ENCODE measurements at regions not wholly inside any gene's neighbourhood (a gene's known extent, or its start where the extent isn't known, plus 50 kb on each side); places are given as distances from the start of the nearest gene placed in this dataset.

- no peak for ATAC-seq
- TF ChIP-seq ZFP3 (CRISPR knock-in tag; IDR thresholded peaks at IDR 0.05): no peak
Measured at GRCh38 chr5:77904362-77904761, 128.2 kb upstream of the TBCA start.

DNA sequence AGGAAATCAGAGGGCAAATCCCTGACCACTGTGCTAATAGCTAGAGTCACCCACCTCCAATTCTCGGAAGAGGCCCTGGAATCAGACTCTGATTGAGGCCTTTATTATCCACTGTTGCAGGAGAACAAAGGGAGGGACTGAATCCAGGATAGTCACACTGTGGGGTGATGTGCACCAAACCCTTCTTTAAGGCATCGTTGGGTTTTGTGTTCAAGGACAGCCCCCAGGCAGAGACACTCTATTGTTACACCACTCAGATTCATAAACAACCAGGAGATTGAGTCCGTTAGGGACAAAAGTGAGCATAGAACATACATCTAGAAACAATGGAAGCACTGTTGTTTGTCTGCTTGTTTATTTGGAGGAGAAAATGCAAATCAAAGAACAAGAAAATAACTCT lies 124.6 kb upstream of the TBCA start:
- ATAC-seq: no peak
- TF ChIP-seq, protein P1, sequence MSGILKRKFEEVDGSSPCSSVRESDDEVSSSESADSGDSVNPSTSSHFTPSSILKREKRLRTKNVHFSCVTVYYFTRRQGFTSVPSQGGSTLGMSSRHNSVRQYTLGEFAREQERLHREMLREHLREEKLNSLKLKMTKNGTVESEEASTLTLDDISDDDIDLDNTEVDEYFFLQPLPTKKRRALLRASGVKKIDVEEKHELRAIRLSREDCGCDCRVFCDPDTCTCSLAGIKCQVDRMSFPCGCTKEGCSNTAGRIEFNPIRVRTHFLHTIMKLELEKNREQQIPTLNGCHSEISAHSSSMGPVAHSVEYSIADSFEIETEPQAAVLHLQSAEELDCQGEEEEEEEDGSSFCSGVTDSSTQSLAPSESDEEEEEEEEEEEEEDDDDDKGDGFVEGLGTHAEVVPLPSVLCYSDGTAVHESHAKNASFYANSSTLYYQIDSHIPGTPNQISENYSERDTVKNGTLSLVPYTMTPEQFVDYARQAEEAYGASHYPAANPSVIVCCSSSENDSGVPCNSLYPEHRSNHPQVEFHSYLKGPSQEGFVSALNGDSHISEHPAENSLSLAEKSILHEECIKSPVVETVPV (CRISPR knock-in tag; IDR thresholded peaks at IDR 0.05): no peak
- TF ChIP-seq ESRRG (CRISPR knock-in tag; IDR thresholded peaks at IDR 0.05) (no peak), ZNF8 (CRISPR knock-in tag; IDR thresholded peaks at IDR 0.05) (no peak), CSDC2 (CRISPR knock-in tag; IDR thresholded peaks at IDR 0.05) (no peak), ZNF70 (CRISPR knock-in tag; IDR thresholded peaks at IDR 0.05) (no peak), GLIS3 (CRISPR knock-in tag; IDR thresholded peaks at IDR 0.05) (no peak), ZC3H10 (CRISPR knock-in tag; IDR thresholded peaks at IDR 0.05) (no peak), TCF4 (CRISPR knock-in tag; IDR thresholded peaks at IDR 0.05; ENCODE audit: borderline replicate concordance) (no peak), OSR1 (CRISPR knock-in tag; IDR thresholded peaks at IDR 0.05) (no peak), ARNTL (CRISPR knock-in tag; IDR thresholded peaks at IDR 0.05; ENCODE audit: borderline replicate concordance, low read depth) (no peak), ZNF565 (CRISPR knock-in tag; conservative IDR thresholded peaks at IDR 0.05; ENCODE audit: low read depth) (no peak), ZFP3 (CRISPR knock-in tag; IDR thresholded peaks at IDR 0.05) (no peak), RARB (CRISPR knock-in tag; IDR thresholded peaks at IDR 0.05) (no peak), PPARA (CRISPR knock-in tag; IDR thresholded peaks at IDR 0.05; ENCODE audit: borderline replicate concordance) (no peak), ISL1 (CRISPR knock-in tag; IDR thresholded peaks at IDR 0.05) (no peak), SNAI2 (CRISPR knock-in tag; IDR thresholded peaks at IDR 0.05) (no peak), PATZ1 (CRISPR knock-in tag; IDR thresholded peaks at IDR 0.05; ENCODE audit: borderline replicate concordance) (no peak), BACH2 (CRISPR knock-in tag; IDR thresholded peaks at IDR 0.05; ENCODE audit: borderline replicate concordance) (no peak), ZFP30 (CRISPR knock-in tag; IDR thresholded peaks at IDR 0.05) (no peak)
- TF ChIP-seq, protein P2, sequence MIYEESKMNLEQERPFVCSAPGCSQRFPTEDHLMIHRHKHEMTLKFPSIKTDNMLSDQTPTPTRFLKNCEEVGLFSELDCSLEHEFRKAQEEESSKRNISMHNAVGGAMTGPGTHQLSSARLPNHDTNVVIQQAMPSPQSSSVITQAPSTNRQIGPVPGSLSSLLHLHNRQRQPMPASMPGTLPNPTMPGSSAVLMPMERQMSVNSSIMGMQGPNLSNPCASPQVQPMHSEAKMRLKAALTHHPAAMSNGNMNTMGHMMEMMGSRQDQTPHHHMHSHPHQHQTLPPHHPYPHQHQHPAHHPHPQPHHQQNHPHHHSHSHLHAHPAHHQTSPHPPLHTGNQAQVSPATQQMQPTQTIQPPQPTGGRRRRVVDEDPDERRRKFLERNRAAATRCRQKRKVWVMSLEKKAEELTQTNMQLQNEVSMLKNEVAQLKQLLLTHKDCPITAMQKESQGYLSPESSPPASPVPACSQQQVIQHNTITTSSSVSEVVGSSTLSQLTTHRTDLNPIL (CRISPR knock-in tag; IDR thresholded peaks at IDR 0.05; ENCODE audit: low read depth): no peak

DNA sequence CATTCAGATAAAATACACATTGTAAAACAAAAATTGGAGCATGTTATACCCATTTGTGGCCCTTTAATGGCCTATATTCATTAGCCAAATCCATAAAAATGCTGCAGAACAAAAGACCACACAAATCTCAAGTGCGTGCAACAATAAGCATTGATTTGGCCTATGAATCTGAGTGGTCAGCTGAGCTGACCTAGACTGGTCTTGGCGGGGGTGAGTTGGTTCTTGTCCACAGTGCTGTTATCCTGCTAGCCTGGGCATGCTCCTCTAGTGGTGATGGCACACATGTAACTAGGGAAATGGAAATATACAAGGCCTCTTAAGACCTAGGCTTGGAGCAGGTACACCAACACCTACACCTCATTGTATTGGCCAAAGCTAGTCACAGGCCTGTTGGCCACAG lies 122.2 kb upstream of the TBCA start:
- ATAC-seq: no peak
- TF ChIP-seq, protein P2 (CRISPR knock-in tag; IDR thresholded peaks at IDR 0.05; ENCODE audit: low read depth): no peak
- TF ChIP-seq OSR1 (CRISPR knock-in tag; IDR thresholded peaks at IDR 0.05): no peak

DNA sequence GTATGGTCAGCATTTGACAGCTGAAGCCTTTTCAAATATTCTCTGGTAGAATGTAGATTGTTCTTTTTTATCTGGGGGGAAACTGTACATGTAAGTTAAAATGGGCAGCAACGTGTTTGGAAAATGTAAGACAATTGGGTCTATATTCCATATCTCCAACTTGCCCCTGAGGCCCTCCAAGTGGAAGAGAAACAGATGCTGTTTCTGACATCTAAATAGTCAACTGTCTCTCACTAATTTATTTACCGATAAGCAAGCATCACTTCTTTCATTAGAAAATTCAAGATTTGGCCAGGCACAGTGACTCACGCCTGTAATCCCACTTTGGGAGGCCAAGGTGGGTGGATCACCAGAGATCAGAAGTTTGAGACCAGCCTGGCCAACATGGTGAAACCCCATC lies 120.2 kb upstream of the TBCA start:
- ATAC-seq: no peak

More for the DNA sequence above, 120.2 kb upstream of the TBCA start:
- TF ChIP-seq ZNF70 (CRISPR knock-in tag; IDR thresholded peaks at IDR 0.05) (no peak), TCF4 (CRISPR knock-in tag; IDR thresholded peaks at IDR 0.05; ENCODE audit: borderline replicate concordance) (no peak), OSR1 (CRISPR knock-in tag; IDR thresholded peaks at IDR 0.05) (no peak), GLIS3 (CRISPR knock-in tag; IDR thresholded peaks at IDR 0.05) (no peak), SNAI2 (CRISPR knock-in tag; IDR thresholded peaks at IDR 0.05) (no peak), BACH2 (CRISPR knock-in tag; IDR thresholded peaks at IDR 0.05; ENCODE audit: borderline replicate concordance) (no peak), ZFP30 (CRISPR knock-in tag; IDR thresholded peaks at IDR 0.05) (no peak), ISL1 (CRISPR knock-in tag; IDR thresholded peaks at IDR 0.05) (no peak), CSDC2 (CRISPR knock-in tag; IDR thresholded peaks at IDR 0.05) (no peak), POU6F1 (CRISPR knock-in tag; IDR thresholded peaks at IDR 0.05; ENCODE audit: borderline replicate concordance, low read depth) (no peak)
- TF ChIP-seq, protein P3, sequence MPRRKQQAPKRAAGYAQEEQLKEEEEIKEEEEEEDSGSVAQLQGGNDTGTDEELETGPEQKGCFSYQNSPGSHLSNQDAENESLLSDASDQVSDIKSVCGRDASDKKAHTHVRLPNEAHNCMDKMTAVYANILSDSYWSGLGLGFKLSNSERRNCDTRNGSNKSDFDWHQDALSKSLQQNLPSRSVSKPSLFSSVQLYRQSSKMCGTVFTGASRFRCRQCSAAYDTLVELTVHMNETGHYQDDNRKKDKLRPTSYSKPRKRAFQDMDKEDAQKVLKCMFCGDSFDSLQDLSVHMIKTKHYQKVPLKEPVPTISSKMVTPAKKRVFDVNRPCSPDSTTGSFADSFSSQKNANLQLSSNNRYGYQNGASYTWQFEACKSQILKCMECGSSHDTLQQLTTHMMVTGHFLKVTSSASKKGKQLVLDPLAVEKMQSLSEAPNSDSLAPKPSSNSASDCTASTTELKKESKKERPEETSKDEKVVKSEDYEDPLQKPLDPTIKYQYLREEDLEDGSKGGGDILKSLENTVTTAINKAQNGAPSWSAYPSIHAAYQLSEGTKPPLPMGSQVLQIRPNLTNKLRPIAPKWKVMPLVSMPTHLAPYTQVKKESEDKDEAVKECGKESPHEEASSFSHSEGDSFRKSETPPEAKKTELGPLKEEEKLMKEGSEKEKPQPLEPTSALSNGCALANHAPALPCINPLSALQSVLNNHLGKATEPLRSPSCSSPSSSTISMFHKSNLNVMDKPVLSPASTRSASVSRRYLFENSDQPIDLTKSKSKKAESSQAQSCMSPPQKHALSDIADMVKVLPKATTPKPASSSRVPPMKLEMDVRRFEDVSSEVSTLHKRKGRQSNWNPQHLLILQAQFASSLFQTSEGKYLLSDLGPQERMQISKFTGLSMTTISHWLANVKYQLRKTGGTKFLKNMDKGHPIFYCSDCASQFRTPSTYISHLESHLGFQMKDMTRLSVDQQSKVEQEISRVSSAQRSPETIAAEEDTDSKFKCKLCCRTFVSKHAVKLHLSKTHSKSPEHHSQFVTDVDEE (CRISPR knock-in tag; IDR thresholded peaks at IDR 0.05): no peak
- TF ChIP-seq, protein P2 (CRISPR knock-in tag; IDR thresholded peaks at IDR 0.05; ENCODE audit: low read depth): no peak
- TF ChIP-seq, protein P1 (CRISPR knock-in tag; IDR thresholded peaks at IDR 0.05): no peak
